Fibroblast of skin of left quadriceps (primary cell): ENCODE measurements at regions not wholly inside any gene's neighbourhood (a gene's known extent, or its start where the extent isn't known, plus 50 kb on each side); places are given as distances from the start of the nearest gene placed in this dataset.
"Not testable (repeated sequence)": the region's sequence is repeated elsewhere in the genome, so short reads cannot be mapped to it uniquely, and the experiment has no call there.

Source experiments
- DNase-seq, 2 experiments: peaks; one replicate each; pipeline ENCODE4 v3.0.0-alpha.2; 2013; ENCODE audit warnings: low read depth in 2 of 2

GRCh38 chr14:47901141-47901540 is 225.7 kb upstream of the MDGA2 start:
- DNase-seq = not testable (repeated sequence)

- no peak for DNase-seq
Observed at GRCh38 chr14:47899685-47900084, 224.3 kb upstream of the MDGA2 start.

DNA sequence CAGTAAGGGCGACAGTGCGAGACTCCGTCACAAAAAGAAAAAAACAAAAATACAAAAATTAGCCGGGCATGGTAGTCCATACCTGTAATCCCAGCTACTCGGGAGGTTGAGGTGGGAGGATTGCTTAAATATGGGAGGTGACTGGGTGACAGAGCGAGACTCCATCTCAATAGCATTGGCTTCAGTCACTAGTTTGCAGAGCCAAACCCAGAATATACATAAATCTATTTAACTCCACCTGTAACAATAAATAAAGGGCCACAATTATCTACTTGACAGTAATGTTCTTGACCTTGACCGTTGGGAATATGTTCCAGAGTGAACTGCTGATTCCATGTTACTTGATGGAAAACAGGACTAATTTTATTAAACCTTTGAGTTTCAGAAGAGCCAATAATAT is 198.9 kb upstream of the MDGA2 start:
- DNase-seq = no peak

DNA sequence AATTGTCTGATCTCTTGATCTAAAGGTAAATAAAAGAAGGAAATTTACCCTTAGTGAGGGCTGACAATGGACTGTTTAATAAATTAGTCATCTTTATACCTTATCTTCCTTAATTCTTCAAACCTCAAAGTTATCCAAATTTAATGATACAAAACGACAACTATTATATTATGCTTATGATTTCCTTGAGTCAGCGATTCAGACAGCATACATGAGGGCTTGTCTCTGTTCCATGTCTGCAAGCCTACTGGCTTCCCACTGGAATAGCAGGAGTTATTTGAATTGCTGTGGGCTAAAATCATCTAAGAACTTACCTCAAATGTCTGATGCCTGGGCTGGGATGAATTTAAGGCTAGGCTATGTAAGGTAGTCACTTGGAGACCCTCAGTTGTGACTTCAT is 197.2 kb upstream of the MDGA2 start:
- DNase-seq = no peak

- DNase-seq = no peak
Observed at GRCh38 chr14:47863441-47863840, 188.0 kb upstream of the MDGA2 start.

DNA sequence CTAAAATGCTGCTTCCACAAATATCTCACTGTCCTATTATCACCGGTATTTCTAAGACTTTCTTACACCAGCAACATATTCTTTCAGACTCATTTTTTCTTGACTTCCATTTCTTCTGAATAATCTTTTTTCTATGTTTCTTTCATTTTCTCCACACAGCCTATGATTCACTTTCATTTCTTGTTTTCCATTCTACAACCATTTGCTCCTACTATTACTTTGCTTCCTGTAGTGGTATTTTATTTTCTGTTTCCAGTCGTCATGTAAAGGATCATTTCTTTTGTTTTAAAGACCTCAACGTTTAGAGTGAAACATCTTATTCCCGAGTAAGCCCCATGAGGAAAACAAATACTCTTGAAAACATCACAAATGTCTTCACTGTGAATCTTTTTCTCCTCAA is 182.2 kb upstream of the MDGA2 start:
- no peak for DNase-seq

GRCh38 chr14:47852278-47852677 is 176.9 kb upstream of the MDGA2 start:
- no peak for DNase-seq

DNA sequence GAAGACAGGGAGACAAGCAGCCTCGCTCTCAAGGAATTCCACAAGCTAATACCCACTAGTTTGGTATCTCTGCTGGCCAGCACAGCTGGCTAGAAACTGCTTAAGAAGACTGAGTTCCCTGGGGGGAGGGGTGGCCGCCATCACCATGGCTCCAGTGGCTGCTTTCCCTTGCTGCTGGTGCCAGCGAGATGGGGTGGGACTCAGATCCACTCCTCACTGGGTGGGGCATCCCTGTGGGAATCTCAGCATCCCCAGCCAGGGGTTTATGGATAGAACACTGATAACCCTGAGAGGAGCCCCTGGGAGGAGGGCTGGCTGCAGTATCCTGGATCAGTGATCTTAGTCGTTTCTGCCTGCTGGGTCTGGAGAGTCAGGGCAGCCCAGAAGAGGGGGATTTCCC is 170.6 kb upstream of the MDGA2 start:
- DNase-seq = no peak

DNA sequence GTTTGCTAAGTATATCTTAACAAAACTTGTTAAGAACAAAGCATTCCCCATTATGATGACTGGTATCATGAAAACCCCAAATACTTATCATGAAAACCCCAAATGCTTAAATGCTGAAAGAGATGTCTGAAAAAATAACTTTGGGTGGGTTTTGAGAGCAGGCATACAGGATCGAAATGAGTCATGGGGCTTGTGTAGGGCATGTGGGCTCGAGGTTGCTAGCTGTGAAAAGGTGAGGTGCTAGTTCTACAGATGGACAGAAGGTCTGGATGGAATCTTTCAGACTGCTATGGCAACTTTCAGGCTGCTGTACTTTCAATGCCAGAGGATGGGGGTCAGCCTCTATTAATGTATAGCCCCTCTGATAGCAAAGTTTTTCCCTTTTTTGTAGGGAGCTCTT is 167.8 kb upstream of the MDGA2 start:
- no peak for DNase-seq

GRCh38 chr14:47833011-47833410 is 157.6 kb upstream of the MDGA2 start:
- DNase-seq = no peak

GRCh38 chr14:47826809-47827208 is 151.4 kb upstream of the MDGA2 start:
- no peak for DNase-seq

GRCh38 chr14:47822326-47822725 is 146.9 kb upstream of the MDGA2 start:
- DNase-seq = no peak

DNA sequence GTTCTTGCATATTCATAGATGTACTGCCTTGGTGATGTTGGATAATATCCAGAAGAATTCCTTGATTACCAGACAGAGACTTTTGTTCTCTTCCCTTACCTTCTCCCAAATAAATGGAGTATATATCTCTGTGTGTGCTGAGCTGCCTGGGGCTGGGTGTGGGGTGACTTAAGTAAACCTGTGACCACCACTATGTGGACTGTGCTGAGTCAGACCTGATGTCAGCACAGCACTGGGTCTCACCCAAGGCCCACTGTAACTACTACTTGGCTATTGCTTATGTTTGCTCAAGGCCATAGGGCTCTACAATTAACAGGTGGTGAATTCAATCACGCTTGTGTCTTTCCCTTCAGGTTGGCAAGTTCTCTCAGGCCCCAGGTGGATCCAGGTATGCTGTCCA is 145.7 kb upstream of the MDGA2 start:
- no peak for DNase-seq

DNA sequence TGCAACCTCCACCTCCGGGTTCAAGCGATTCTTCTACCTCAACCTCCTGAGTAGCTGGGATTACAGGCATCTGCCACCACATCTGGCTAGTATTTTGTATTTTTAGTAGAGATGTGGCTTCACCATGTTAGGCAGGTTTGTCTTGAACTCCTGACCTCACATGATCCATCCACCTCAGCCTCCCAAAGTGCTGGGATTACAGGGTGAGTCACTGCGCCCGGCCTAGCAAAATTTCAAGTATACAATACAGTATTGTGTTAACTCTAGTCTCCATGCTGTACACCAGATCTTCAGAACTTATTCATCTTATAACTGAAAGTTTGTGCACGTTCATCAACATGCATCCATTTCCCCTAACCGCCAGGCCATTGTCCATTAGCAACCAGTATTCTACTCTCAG is 115.1 kb upstream of the MDGA2 start:
- no peak for DNase-seq

DNA sequence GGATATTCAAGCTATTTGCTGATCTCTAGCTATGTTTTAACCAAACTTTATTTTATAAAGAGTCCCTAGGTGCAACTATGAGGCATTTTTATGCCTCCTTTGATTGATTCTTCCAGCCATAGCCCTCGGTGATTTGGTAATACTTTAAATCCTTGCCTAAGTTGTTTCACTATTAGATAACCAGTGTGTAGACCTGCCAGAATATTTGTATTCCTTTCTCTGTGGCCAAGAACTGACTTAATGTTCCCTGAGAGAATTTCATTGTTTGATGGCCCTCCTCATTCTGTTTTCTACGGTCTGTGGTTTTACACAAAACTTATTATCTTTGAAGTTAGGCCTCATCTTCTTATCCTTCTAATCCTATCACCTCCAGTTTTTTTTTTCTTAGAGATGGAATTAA is 109.7 kb upstream of the MDGA2 start:
- no peak for DNase-seq

DNA sequence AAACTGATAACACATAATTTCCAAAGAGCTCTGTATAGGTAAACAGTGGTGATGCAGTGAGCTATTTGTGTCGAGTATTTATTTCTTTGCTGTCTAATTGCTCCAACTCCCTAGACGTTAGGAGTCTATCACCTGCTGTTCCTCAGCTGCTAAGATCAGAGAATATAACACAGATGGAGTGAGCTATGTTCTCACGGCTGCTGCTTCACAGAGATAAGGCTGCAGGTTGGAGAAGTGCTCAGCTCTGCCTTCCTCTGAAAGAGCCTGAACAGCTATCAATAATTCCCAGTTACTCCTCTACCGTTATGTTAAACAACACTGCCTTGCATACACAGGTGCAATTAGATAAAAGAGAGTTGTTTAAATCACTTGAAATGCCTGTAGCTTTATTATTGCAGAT is 103.2 kb upstream of the MDGA2 start:
- DNase-seq = no peak

DNA sequence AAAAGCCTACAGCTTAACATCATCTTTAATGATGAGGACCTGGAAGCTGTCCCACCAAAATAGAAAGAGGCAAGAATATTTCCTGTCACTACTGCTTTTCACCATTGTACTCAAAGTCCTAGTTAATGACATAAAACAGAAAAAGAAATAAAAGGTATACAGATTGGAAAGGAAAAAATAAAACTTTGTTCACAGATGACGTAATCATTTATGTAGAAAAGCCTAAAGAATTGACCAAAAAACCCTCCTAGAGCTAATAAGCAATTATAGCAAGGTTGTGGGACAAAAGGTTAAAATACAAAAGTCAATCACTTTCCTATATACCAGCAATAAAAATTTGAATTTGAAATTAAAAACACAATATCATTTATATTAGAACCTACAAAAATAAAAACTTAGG is 97.2 kb upstream of the MDGA2 start:
- DNase-seq = no peak

GRCh38 chr14:47763188-47763854 is 87.9 kb upstream of the MDGA2 start:
- no peak for DNase-seq

DNA sequence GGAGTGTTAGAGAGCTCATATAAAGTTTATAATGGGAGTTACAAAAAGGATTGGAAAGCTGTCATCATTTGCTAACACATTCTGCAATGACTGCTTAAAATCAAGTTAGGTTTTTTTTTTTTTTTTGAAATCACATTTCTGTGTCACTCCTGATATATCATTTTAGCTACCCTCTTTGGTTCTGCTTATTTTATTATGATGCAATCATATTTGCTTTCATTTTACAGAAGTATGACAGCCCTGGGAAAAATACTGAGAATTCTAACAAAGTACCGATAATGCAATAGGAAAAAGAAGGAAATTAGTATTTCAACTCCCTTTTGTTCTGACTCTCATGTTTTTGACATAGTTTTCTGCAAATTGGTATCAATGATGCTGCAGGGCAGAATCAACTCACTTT is 71.6 kb upstream of the MDGA2 start:
- DNase-seq = no peak

DNA sequence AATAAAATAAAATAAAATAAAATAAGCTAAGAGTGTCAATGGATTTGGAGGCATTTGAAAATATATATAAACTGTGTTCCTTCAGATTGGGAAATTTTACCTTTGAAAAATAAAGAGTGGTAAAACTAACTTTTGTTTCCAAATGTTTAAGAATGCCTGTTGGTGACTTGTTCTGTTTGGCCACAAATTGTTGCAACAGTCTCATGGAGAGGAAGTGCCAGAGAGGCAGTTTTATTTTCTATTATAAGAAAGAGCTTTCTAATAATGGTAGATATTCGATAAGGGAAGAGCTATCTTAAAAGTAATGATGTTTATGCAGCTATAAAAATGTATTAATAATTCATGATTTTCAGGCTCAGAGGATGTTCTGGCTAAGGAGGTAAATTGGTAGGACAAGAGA is 68.8 kb upstream of the MDGA2 start:
- no peak for DNase-seq

- no peak for DNase-seq
Observed at GRCh38 chr14:47739541-47739940, 64.1 kb upstream of the MDGA2 start.

DNA sequence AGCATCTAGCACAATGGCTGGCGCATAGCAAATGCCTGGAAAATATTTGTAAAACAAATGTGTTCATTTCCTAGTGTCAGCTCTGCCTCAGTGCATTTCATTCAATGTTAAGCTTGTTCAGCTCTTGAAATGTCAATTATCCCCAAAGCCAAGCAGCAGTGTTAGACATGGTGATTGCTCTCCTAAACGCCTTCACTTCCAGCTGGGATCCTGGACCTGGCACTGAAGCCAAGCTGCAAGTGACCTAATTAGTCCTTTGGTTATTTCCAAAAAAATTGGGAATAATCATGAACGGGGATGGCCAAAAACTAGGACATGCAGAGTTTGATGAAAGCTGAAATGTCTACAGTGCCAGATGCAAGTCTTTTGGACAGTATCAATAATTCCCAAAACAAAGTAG is 54.9 kb upstream of the MDGA2 start:
- no peak for DNase-seq
